GM18499 (cell line): ENCODE measurements at regions not wholly inside any gene's neighbourhood (a gene's known extent, or its start where the extent isn't known, plus 50 kb on each side); places are given as distances from the start of the nearest gene placed in this dataset.

Experiments
- ATAC-seq: cut with Tn5 transposase; IDR thresholded peaks from one replicate; pipeline ENCODE4 v1.9.1; 2021; ENCODE audit warnings: moderate number of reproducible peaks; ENCODE audit not compliant: insufficient read depth, unreplicated experiment

- no peak for ATAC-seq
Observed at GRCh38 chr2:4122726-4123125, 419.4 kb downstream of the DCDC2C start.

- no peak for ATAC-seq
Observed at GRCh38 chr2:4130651-4131050, 427.3 kb downstream of the DCDC2C start.

GRCh38 chr2:4134551-4135550, 431.5 kb downstream of the DCDC2C start:
- no peak for ATAC-seq

GRCh38 chr2:4135765-4136164, 432.4 kb downstream of the DCDC2C start:
- no peak for ATAC-seq

GRCh38 chr2:4139316-4139715, 435.9 kb downstream of the DCDC2C start:
- no peak for ATAC-seq

GRCh38 chr2:4139731-4140130, 436.4 kb downstream of the DCDC2C start:
- ATAC-seq = no peak

- no peak for ATAC-seq
Observed at GRCh38 chr2:4140281-4140970, 437.1 kb downstream of the DCDC2C start.

- ATAC-seq = no peak
Observed at GRCh38 chr2:4144731-4145130, 441.4 kb downstream of the DCDC2C start.

GRCh38 chr2:4151521-4151920, 448.1 kb downstream of the DCDC2C start:
- no peak for ATAC-seq

- no peak for ATAC-seq
Observed at GRCh38 chr2:4152051-4152450, 448.7 kb downstream of the DCDC2C start.

- no peak for ATAC-seq
Observed at GRCh38 chr2:4168834-4169233, 465.5 kb downstream of the DCDC2C start.

- ATAC-seq = no peak
Observed at GRCh38 chr2:4174796-4175195, 471.4 kb downstream of the DCDC2C start.

GRCh38 chr2:4175343-4175742, 472.0 kb downstream of the DCDC2C start:
- no peak for ATAC-seq

GRCh38 chr2:4180631-4181030, 477.3 kb downstream of the DCDC2C start:
- no peak for ATAC-seq

- ATAC-seq = no peak
Observed at GRCh38 chr2:4181062-4181461, 477.7 kb downstream of the DCDC2C start.

GRCh38 chr2:4188561-4188960, 485.2 kb downstream of the DCDC2C start:
- ATAC-seq = no peak

GRCh38 chr2:4190548-4190947, 487.2 kb downstream of the DCDC2C start:
- ATAC-seq = no peak

- no peak for ATAC-seq
Observed at GRCh38 chr2:4192119-4192518, 488.7 kb downstream of the DCDC2C start.

GRCh38 chr2:4214444-4215205, 511.2 kb downstream of the DCDC2C start:
- no peak for ATAC-seq

- no peak for ATAC-seq
Observed at GRCh38 chr2:4217737-4218136, 514.4 kb downstream of the DCDC2C start.

GRCh38 chr2:4219101-4219500, 515.7 kb downstream of the DCDC2C start:
- ATAC-seq = no peak
